Fibroblast of lung (primary cell): ENCODE measurements at regions not wholly inside any gene's neighbourhood (a gene's known extent, or its start where the extent isn't known, plus 50 kb on each side); places are given as distances from the start of the nearest gene placed in this dataset.

Source experiments
- DNase-seq, 2 donors: peaks; one replicate each; pipeline versions ENCODE4 v3.0.0 to v3.0.0-alpha.2; 2010; ENCODE audit warnings: low read depth in 2 of 2
- H2AFZ ChIP-seq: 2 replicates; pipeline ENCODE4 v1.5.1; 2012; ENCODE audit warnings: low read length, control low read depth, inconsistent platforms
- H3K27ac ChIP-seq: 2 replicates; pipeline ENCODE4 v1.5.1; 2011; ENCODE audit warnings: low read length, control low read depth; ENCODE audit not compliant: insufficient read depth
- H3K27me3 ChIP-seq: 2 replicates; pipeline ENCODE4 v1.5.1; 2011; ENCODE audit warnings: mild to moderate bottlenecking, low read length; ENCODE audit not compliant: control insufficient read depth, insufficient read depth
- H3K36me3 ChIP-seq: 2 replicates; pipeline ENCODE4 v1.5.1; 2011; ENCODE audit warnings: low read length; ENCODE audit not compliant: control insufficient read depth, insufficient read depth
- H3K4me1 ChIP-seq: 2 replicates; pipeline ENCODE4 v1.5.1; 2011; ENCODE audit warnings: low read length; ENCODE audit not compliant: control insufficient read depth, insufficient read depth; ENCODE audit errors: extremely low read depth
- H3K4me2 ChIP-seq: 2 replicates; pipeline ENCODE4 v1.5.1; 2011; ENCODE audit warnings: low read length, control low read depth; ENCODE audit not compliant: insufficient read depth; ENCODE audit errors: extremely low read depth
- H3K4me3 ChIP-seq, 4 experiments: fragments of 200-600 bp in 1 of 4; sonication (generic) in 1 of 4; replicated peaks in 1 of 4; 2 replicates each; pipeline ENCODE4 v1.5.1; 2011 to 2016; ENCODE audit warnings: low read length in 4 of 4, low read depth in 3 of 4, mild to moderate bottlenecking in 3 of 4, control low read depth in 2 of 4, inconsistent platforms in 1 of 4, mixed read lengths in 1 of 4; ENCODE audit not compliant: insufficient read depth in 1 of 4; ENCODE audit errors: control extremely low read depth in 1 of 4
- H3K79me2 ChIP-seq: 2 replicates; pipeline ENCODE4 v1.5.1; 2012; ENCODE audit warnings: mild to moderate bottlenecking, low read length, inconsistent platforms; ENCODE audit not compliant: control insufficient read depth, insufficient read depth
- H3K9ac ChIP-seq: 2 replicates; pipeline ENCODE4 v1.5.1; 2011; ENCODE audit warnings: mild to moderate bottlenecking, low read length, control low read depth; ENCODE audit not compliant: insufficient read depth
- H3K9me3 ChIP-seq: 2 replicates; pipeline ENCODE4 v1.5.1; 2012; ENCODE audit warnings: low read depth, low read length; ENCODE audit not compliant: control insufficient read depth, insufficient read depth
- H4K20me1 ChIP-seq: 2 replicates; pipeline ENCODE4 v1.5.1; 2011; ENCODE audit warnings: low read length; ENCODE audit not compliant: control insufficient read depth, insufficient read depth; ENCODE audit errors: extremely low read depth
- EZH2 ChIP-seq: IDR thresholded peaks from 2 replicates; pipeline ENCODE4 v1.5.1; 2012; ENCODE audit warnings: low read length, control low read depth, mild to moderate bottlenecking; ENCODE audit errors: missing control alignments
- TF ChIP-seq, protein P1 (sequence below), 2 donors: IDR thresholded peaks in 1 of 2; conservative IDR thresholded peaks in 1 of 2; 1 replicate in 1 of 2; 2 replicates in 1 of 2; pipeline ENCODE4 v1.5.1; 2011 to 2012; ENCODE audit warnings: low read length in 2 of 2, control low read depth in 1 of 2, inconsistent platforms in 1 of 2, low read depth in 1 of 2, mild to moderate bottlenecking in 1 of 2

DNA sequence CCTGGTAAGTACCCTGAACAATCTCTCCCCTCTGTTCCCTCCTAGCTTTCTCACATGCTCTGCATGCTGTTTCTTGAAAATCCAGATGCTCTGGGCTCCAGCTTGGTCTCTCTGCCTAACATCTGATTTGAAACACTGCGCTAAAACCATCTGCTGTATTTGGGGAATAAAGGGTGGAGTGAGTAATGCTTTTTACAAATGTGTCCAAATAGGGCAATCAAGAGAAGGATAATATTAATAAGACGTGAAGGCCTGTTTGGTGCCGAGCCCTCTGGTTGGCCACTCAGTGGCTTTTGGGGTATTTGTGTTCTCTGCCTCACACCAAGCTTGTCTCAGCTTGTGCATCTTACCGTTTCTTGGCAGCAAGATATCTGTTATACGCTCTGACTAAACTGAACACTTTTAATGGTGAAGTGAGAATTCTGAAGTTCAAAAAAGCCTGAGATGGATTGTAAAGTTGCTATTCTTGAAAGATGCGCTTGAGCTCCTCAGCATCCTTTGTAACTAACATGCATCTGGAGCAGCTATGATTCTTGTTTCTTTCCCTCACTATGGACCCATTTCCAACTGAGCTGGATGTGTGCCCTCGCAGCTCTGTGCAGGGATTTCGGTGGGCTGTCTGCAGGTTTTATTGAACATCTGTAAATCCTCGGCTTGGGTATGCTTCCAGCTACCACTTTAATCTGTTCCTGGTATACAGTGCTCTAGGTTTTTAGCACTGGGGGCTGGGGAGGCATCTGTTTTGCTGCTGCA, 269.4 kb downstream of the RWDD3 start:
- Histone ChIP-seq H3K4me1 (no peaks in the 10 kb centered on the region), H3K4me3 (no peak overlapping the region), H3K9ac (no peak overlapping the region), H3K27ac (no peak overlapping the region), H3K4me2 (no peak overlapping the region), H3K36me3 (no peaks in the 10 kb centered on the region), H4K20me1 (no peaks in the 10 kb centered on the region), H2AFZ (no peak overlapping the region), H3K79me2 (no peaks in the 10 kb centered on the region), H3K27me3 (no peaks in the 10 kb centered on the region), H3K9me3 (no peaks in the 10 kb centered on the region)
- no peak for DNase-seq
- TF ChIP-seq, protein P1, sequence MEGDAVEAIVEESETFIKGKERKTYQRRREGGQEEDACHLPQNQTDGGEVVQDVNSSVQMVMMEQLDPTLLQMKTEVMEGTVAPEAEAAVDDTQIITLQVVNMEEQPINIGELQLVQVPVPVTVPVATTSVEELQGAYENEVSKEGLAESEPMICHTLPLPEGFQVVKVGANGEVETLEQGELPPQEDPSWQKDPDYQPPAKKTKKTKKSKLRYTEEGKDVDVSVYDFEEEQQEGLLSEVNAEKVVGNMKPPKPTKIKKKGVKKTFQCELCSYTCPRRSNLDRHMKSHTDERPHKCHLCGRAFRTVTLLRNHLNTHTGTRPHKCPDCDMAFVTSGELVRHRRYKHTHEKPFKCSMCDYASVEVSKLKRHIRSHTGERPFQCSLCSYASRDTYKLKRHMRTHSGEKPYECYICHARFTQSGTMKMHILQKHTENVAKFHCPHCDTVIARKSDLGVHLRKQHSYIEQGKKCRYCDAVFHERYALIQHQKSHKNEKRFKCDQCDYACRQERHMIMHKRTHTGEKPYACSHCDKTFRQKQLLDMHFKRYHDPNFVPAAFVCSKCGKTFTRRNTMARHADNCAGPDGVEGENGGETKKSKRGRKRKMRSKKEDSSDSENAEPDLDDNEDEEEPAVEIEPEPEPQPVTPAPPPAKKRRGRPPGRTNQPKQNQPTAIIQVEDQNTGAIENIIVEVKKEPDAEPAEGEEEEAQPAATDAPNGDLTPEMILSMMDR (conservative IDR thresholded peaks at IDR 0.05 in 1 of 2, IDR thresholded peaks at IDR 0.05 in 1 of 2; ENCODE audit: low read depth in 1 of 2, low read length in 2 of 2), result no peak
- no peak for TF ChIP-seq EZH2

DNA sequence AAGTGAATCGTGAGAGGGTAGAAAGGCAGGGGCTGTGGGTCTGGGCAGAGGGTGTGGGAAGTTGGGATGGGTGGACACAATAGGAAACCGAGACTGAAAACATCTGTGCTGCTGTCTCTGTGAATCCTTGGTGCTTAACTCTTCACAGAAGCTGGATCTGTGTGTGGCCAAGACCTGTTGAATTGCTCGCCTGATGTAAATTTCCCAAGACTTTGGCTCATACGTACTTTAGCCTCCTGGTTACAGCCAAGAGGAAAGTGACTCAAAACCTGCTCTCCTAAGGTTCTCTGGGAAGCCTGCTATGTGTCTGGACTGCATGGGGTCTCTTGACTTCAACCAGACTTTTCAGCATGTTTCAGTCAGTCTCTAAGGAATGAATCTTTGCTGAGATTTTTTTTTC, 270.3 kb downstream of the RWDD3 start:
- Histone ChIP-seq H4K20me1 (no peaks in the 10 kb centered on the region), H3K79me2 (no peaks in the 10 kb centered on the region), H3K9ac (no peak overlapping the region), H3K4me1 (no peaks in the 10 kb centered on the region), H3K4me2 (no peak overlapping the region), H3K9me3 (no peaks in the 10 kb centered on the region), H3K4me3 (no peak overlapping the region), H3K27ac (no peak overlapping the region), H2AFZ (no peak overlapping the region), H3K27me3 (no peaks in the 10 kb centered on the region), H3K36me3 (no peaks in the 10 kb centered on the region)
- DNase-seq, result no peak
- no peak for TF ChIP-seq EZH2
- TF ChIP-seq, protein P1 (conservative IDR thresholded peaks at IDR 0.05 in 1 of 2, IDR thresholded peaks at IDR 0.05 in 1 of 2; ENCODE audit: low read depth in 1 of 2, low read length in 2 of 2), result no peak

DNA sequence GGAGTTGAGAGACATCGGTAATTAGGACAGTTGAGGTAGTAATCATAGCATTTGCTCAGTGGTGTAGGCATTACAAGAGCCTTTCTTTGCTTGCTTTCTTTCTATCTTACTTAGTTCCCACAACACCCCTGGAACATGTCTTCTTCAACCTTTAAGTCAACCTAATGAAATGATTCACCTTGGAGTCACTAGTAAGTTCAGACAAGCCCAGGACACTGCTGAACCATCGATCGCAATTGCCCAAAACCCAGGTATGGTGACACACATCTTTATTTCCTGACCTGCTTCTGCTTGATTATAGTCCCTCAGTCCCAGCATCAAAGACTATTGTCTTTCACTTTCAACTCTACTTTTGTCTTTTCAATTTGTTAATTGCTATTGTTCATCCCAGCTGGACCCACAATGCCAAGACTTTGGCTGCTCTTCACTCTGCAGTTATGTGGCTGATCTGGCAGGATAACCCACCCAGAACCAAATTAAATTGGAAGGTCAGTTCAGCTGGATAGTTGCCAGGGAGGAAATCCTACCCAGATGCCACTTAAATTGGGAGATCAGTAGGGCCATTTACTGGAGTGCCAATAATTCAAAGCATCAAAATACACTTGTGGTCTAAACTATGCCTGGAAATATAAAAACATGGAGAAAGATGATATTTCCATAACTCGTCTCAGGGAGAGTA, 272.9 kb downstream of the RWDD3 start:
- Histone ChIP-seq H3K27ac (no peak overlapping the region), H3K27me3 (no peaks in the 10 kb centered on the region), H3K36me3 (no peaks in the 10 kb centered on the region), H3K4me3 (no peak overlapping the region), H3K9ac (no peak overlapping the region), H3K4me2 (no peak overlapping the region), H3K9me3 (no peaks in the 10 kb centered on the region), H3K79me2 (no peaks in the 10 kb centered on the region), H4K20me1 (no peaks in the 10 kb centered on the region), H3K4me1 (no peaks in the 10 kb centered on the region), H2AFZ (no peak overlapping the region)
- no peak for TF ChIP-seq EZH2
- TF ChIP-seq, protein P1 (conservative IDR thresholded peaks at IDR 0.05 in 1 of 2, IDR thresholded peaks at IDR 0.05 in 1 of 2; ENCODE audit: low read depth in 1 of 2, low read length in 2 of 2), result no peak
- DNase-seq, result no peak
